ENCODE measurements at regions not wholly inside any gene's neighbourhood (a gene's known extent, or its start where the extent isn't known, plus 50 kb on each side); places are given as distances from the start of the nearest gene placed in this dataset.

DNA sequence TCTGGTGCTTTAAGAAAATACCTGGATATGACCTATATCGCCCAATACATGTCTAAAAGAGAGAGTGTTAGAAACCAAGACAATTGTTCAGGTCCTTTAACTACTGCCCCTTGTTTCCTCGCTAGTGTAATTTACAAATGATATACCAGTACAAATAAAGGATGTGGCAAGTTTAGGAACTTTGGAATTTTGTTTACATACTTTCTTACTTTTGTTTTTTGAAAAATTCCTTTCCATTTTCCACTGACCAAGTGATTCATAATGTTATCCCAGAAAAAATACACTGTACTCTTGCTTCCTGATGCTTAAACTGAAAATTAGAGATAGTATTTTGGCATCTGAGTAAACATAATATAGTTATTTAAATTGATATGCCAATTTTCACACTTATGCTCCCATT, 96.8 kb upstream of the CSNK1A1L start:
- Histone ChIP-seq H3K27ac (ENCODE audit: low read depth, low read length) (no peak overlapping the region), H3K4me3 (ENCODE audit: low read length) (no peak overlapping the region), H3K27me3 (ENCODE audit: control insufficient read depth in 2 of 2, insufficient read depth in 2 of 2, low read length in 2 of 2) (no peaks in the 10 kb centered on the region), H3K9me3 (ENCODE audit: control insufficient read depth in 2 of 3, low read length in 3 of 3) (no peaks in the 10 kb centered on the region), H3K36me3 (ENCODE audit: control insufficient read depth in 2 of 3, insufficient read depth in 3 of 3, low read length in 3 of 3) (no peaks in the 10 kb centered on the region), H3K4me1 (ENCODE audit: control insufficient read depth in 2 of 2, insufficient read depth in 2 of 2, low read length in 2 of 2) (no peaks in the 10 kb centered on the region)
- ATAC-seq (no peak), DNase-seq (no peak)
- Mint-ChIP-seq H3K36me3 (no peaks in the 10 kb centered on the region), H3K4me3 (no peak overlapping the region), H3K27me3 (peaks cover 0 to 6% (median 0%) of the 10 kb centered on the region in 5 donors), H3K27ac (no peak overlapping the region), H3K4me1 (no peaks in the 10 kb centered on the region), H3K9me3 (peaks cover 0 to 4% (median 0%) of the 10 kb centered on the region in 11 donors)
- CTCF ChIA-PET = no interaction called here
- intact Hi-C loops (cut with micrococcal nuclease) = no loop called here
- POLR2A ChIA-PET = no interaction called here

GRCh38 chr13:37201081-37201480, 95.6 kb upstream of the CSNK1A1L start:
- H3K9me3 ChIP-seq (ENCODE audit: control insufficient read depth in 2 of 3, low read length in 3 of 3) = no peaks in the 10 kb centered on the region
- no peaks in the 10 kb centered on the region for H3K4me1 ChIP-seq (ENCODE audit: control insufficient read depth in 2 of 2, insufficient read depth in 2 of 2, low read length in 2 of 2)
- ATAC-seq (no peak), DNase-seq (no peak)
- no peaks in the 10 kb centered on the region for H3K36me3 Mint-ChIP-seq
- H3K27me3 ChIP-seq (ENCODE audit: control insufficient read depth in 2 of 2, insufficient read depth in 2 of 2, low read length in 2 of 2) = no peaks in the 10 kb centered on the region
- no peak overlapping the region for H3K4me3 ChIP-seq (ENCODE audit: low read length)
- peaks cover 0 to 4% (median 0%) of the 10 kb centered on the region in 11 donors for H3K9me3 Mint-ChIP-seq
- no peaks in the 10 kb centered on the region for H3K36me3 ChIP-seq (ENCODE audit: control insufficient read depth in 2 of 3, insufficient read depth in 3 of 3, low read length in 3 of 3)
- H3K27ac Mint-ChIP-seq = no peak overlapping the region
- intact Hi-C loops (cut with micrococcal nuclease) = no loop called here
- peaks cover 0 to 6% (median 0%) of the 10 kb centered on the region in 5 donors for H3K27me3 Mint-ChIP-seq
- no peak overlapping the region for H3K4me3 Mint-ChIP-seq
- no peaks in the 10 kb centered on the region for H3K4me1 Mint-ChIP-seq
- no peak overlapping the region for H3K27ac ChIP-seq (ENCODE audit: low read depth, low read length)
- CTCF ChIA-PET = no interaction called here
- POLR2A ChIA-PET = no interaction called here

GRCh38 chr13:37198629-37199028, 93.2 kb upstream of the CSNK1A1L start:
- Mint-ChIP-seq H3K27me3 (peaks cover 0 to 6% (median 0%) of the 10 kb centered on the region in 5 donors), H3K4me3 (no peak overlapping the region), H3K9me3 (peaks cover 0 to 4% (median 0%) of the 10 kb centered on the region in 11 donors), H3K27ac (no peak overlapping the region), H3K36me3 (no peaks in the 10 kb centered on the region), H3K4me1 (no peaks in the 10 kb centered on the region)
- ATAC-seq (no peak), DNase-seq (no peak)
- Histone ChIP-seq H3K4me3 (ENCODE audit: low read length) (no peak overlapping the region), H3K9me3 (ENCODE audit: control insufficient read depth in 2 of 3, low read length in 3 of 3) (no peaks in the 10 kb centered on the region), H3K27me3 (ENCODE audit: control insufficient read depth in 2 of 2, insufficient read depth in 2 of 2, low read length in 2 of 2) (no peaks in the 10 kb centered on the region), H3K4me1 (ENCODE audit: control insufficient read depth in 2 of 2, insufficient read depth in 2 of 2, low read length in 2 of 2) (no peaks in the 10 kb centered on the region), H3K36me3 (ENCODE audit: control insufficient read depth in 2 of 3, insufficient read depth in 3 of 3, low read length in 3 of 3) (no peaks in the 10 kb centered on the region), H3K27ac (ENCODE audit: low read depth, low read length) (no peak overlapping the region)
- ChIA-PET CTCF (no interaction called here), POLR2A (no interaction called here)
- intact Hi-C loops (cut with micrococcal nuclease) = no loop called here

DNA sequence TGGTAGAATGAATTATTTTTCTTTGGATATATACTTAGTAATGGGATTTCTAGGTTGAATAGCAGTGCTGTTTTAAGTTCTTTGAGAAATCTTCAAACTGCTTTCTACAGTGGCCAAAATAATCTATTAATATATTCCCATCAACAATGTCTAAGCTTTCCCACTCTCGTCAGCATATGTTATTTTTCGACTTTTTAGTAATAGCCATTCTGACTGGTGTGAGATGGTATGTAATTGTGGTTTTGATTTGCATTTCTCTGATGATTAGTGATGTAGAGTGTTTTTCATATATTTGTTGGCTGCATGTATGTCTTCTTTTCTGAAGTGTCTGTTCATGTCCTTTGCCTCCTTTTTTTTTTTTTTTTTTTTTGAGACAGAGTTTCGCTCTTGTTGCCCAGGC, 90.2 kb upstream of the CSNK1A1L start:
- Histone ChIP-seq H3K36me3 (ENCODE audit: control insufficient read depth in 2 of 3, insufficient read depth in 3 of 3, low read length in 3 of 3) (no peaks in the 10 kb centered on the region), H3K27ac (ENCODE audit: low read depth, low read length) (no peak overlapping the region), H3K4me3 (ENCODE audit: low read length) (no peak overlapping the region), H3K4me1 (ENCODE audit: control insufficient read depth in 2 of 2, insufficient read depth in 2 of 2, low read length in 2 of 2) (no peaks in the 10 kb centered on the region), H3K27me3 (ENCODE audit: control insufficient read depth in 2 of 2, insufficient read depth in 2 of 2, low read length in 2 of 2) (no peaks in the 10 kb centered on the region), H3K9me3 (ENCODE audit: control insufficient read depth in 2 of 3, low read length in 3 of 3) (no peaks in the 10 kb centered on the region)
- Mint-ChIP-seq H3K4me1 (no peaks in the 10 kb centered on the region), H3K4me3 (no peak overlapping the region), H3K27ac (no peak overlapping the region), H3K27me3 (peaks cover 0 to 6% (median 0%) of the 10 kb centered on the region in 5 donors), H3K9me3 (peaks cover 0 to 4% (median 0%) of the 10 kb centered on the region in 11 donors), H3K36me3 (no peaks in the 10 kb centered on the region)
- ATAC-seq (no peak), DNase-seq (no peak)
- POLR2A ChIA-PET = no interaction called here
- CTCF ChIA-PET = no interaction called here
- intact Hi-C loops (cut with micrococcal nuclease) = no loop called here

DNA sequence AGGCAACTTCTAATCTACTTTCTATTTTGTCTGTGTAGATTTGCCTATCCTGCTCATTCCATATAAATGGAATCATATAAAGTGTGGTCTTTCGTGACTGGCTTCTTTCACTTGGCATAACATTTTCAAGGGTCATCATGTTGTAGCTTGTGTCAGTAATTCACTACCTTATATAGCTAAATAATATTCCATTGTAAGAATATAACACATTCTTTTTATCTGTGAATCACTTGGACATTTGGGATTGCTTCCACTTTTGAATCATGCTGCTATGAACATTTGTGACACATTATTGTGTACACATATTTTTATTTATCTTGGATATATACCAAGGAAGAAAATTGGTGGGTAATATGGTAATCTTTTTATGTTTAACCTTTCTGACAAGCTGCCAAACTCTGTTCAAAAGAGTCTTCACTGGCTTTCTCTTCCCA, 89.0 kb upstream of the CSNK1A1L start:
- no peaks in the 10 kb centered on the region for H3K36me3 ChIP-seq (ENCODE audit: control insufficient read depth in 2 of 3, insufficient read depth in 3 of 3, low read length in 3 of 3)
- Mint-ChIP-seq H3K27ac (no peak overlapping the region), H3K36me3 (no peaks in the 10 kb centered on the region), H3K4me1 (no peaks in the 10 kb centered on the region), H3K9me3 (peaks cover 0 to 12% (median 3%) of the 10 kb centered on the region in 11 donors), H3K27me3 (peaks cover 0 to 6% (median 0%) of the 10 kb centered on the region in 5 donors), H3K4me3 (no peak overlapping the region)
- no peak overlapping the region for H3K27ac ChIP-seq (ENCODE audit: low read depth, low read length)
- H3K27me3 ChIP-seq (ENCODE audit: control insufficient read depth in 2 of 2, insufficient read depth in 2 of 2, low read length in 2 of 2) = no peaks in the 10 kb centered on the region
- intact Hi-C loops (cut with micrococcal nuclease) = no loop called here
- ATAC-seq (no peak), DNase-seq (no peak)
- POLR2A ChIA-PET = no interaction called here
- no peaks in the 10 kb centered on the region for H3K4me1 ChIP-seq (ENCODE audit: control insufficient read depth in 2 of 2, insufficient read depth in 2 of 2, low read length in 2 of 2)
- no peaks in the 10 kb centered on the region for H3K9me3 ChIP-seq (ENCODE audit: control insufficient read depth in 2 of 3, low read length in 3 of 3)
- CTCF ChIA-PET = no interaction called here
- H3K4me3 ChIP-seq (ENCODE audit: low read length) = no peak overlapping the region

DNA sequence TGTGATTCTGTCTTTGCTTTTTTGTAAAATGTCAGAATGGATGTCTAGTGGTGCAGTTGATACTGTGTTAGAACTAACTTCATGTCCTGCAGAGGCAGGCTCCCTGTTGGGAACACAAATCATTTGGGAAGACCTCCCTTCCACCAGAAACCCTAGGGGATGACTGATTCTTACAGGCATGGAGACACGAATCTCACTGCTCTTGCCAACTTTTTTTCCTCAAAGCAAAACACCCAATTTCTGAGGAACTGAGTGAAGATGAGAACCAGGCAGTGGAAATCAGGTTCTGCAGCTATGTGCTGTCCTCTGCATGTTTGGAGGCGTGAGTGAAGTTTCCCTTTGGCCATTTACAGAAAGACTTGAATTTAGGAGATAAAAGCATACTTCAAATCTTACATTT, 87.5 kb upstream of the CSNK1A1L start:
- no peaks in the 10 kb centered on the region for H3K27me3 ChIP-seq (ENCODE audit: control insufficient read depth in 2 of 2, insufficient read depth in 2 of 2, low read length in 2 of 2)
- H3K27ac ChIP-seq (ENCODE audit: low read depth, low read length) = no peak overlapping the region
- no peaks in the 10 kb centered on the region for H3K9me3 ChIP-seq (ENCODE audit: control insufficient read depth in 2 of 3, low read length in 3 of 3)
- Mint-ChIP-seq H3K4me1 (no peaks in the 10 kb centered on the region), H3K27me3 (peaks cover 0 to 5% (median 0%) of the 10 kb centered on the region in 5 donors), H3K27ac (no peak overlapping the region), H3K9me3 (peaks cover 0 to 12% (median 4%) of the 10 kb centered on the region in 11 donors), H3K4me3 (no peak overlapping the region), H3K36me3 (peaks cover 0 to 2% (median 0%) of the 10 kb centered on the region in 5 donors)
- intact Hi-C loops (cut with micrococcal nuclease) = no loop called here
- no peak overlapping the region for H3K4me3 ChIP-seq (ENCODE audit: low read length)
- CTCF ChIA-PET = no interaction called here
- ATAC-seq = no peak
- no peak for DNase-seq
- H3K4me1 ChIP-seq (ENCODE audit: control insufficient read depth in 2 of 2, insufficient read depth in 2 of 2, low read length in 2 of 2) = no peaks in the 10 kb centered on the region
- POLR2A ChIA-PET = no interaction called here
- H3K36me3 ChIP-seq (ENCODE audit: control insufficient read depth in 2 of 3, insufficient read depth in 3 of 3, low read length in 3 of 3) = no peaks in the 10 kb centered on the region

DNA sequence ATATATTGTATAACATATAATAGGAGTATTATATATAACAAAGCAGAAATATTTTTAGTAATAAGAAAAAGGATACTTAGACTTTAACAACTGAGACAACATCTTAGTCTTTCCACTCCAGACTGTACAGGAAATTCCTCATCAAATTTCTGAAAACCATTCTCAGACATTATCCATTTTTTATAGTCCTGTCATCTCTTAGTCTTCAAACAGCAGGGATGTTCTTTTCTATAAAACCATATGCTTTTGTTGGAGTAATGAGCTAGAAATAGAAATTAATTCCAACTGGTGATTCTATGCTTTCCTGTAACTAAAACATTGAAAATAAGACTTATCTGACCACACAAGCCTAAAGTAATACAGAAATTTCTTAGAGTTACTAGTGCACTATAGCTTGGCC, 82.2 kb upstream of the CSNK1A1L start:
- H3K9me3 ChIP-seq (ENCODE audit: control insufficient read depth in 2 of 3, low read length in 3 of 3) = no peaks in the 10 kb centered on the region
- DNase-seq (no peak), ATAC-seq (no peak)
- Mint-ChIP-seq H3K27ac (no peak overlapping the region), H3K4me3 (no peak overlapping the region), H3K27me3 (peaks cover 0 to 5% (median 0%) of the 10 kb centered on the region in 5 donors), H3K4me1 (no peaks in the 10 kb centered on the region), H3K36me3 (peaks cover 0 to 3% (median 0%) of the 10 kb centered on the region in 5 donors), H3K9me3 (peaks cover 2 to 21% (median 6%) of the 10 kb centered on the region in 11 donors)
- ChIA-PET POLR2A (no interaction called here), CTCF (interaction anchor here (0.9 kb wide), 1 partner anchor 12 kb away, joined by 4 read pairs; no protein-coding TSS in a partner anchor)
- no peaks in the 10 kb centered on the region for H3K27me3 ChIP-seq (ENCODE audit: control insufficient read depth in 2 of 2, insufficient read depth in 2 of 2, low read length in 2 of 2)
- H3K4me1 ChIP-seq (ENCODE audit: control insufficient read depth in 2 of 2, insufficient read depth in 2 of 2, low read length in 2 of 2) = no peaks in the 10 kb centered on the region
- no peak overlapping the region for H3K27ac ChIP-seq (ENCODE audit: low read depth, low read length)
- no peaks in the 10 kb centered on the region for H3K36me3 ChIP-seq (ENCODE audit: control insufficient read depth in 2 of 3, insufficient read depth in 3 of 3, low read length in 3 of 3)
- no peak overlapping the region for H3K4me3 ChIP-seq (ENCODE audit: low read length)
- intact Hi-C loops (cut with micrococcal nuclease) = no loop called here

Data from naive thymus-derived CD4-positive, alpha-beta T cell (primary cell).